Endothelial cell (in vitro differentiated cells): ENCODE measurements at regions not wholly inside any gene's neighbourhood (a gene's known extent, or its start where the extent isn't known, plus 50 kb on each side); places are given as distances from the start of the nearest gene placed in this dataset.

Experiments used
- DNase-seq: peaks from one replicate; pipeline ENCODE4 v3.0.0; 2021; ENCODE audit warnings: low spot score
- H3K27ac Mint-ChIP-seq: one replicate; pipeline ENCODE4 v1.8.0; 2021; ENCODE audit warnings: mixed read lengths, inconsistent platforms; ENCODE audit not compliant: unreplicated experiment
- H3K27me3 Mint-ChIP-seq: one replicate; pipeline ENCODE4 v1.8.0; 2021; ENCODE audit warnings: mild to moderate bottlenecking, moderate library complexity, mixed read lengths, inconsistent platforms; ENCODE audit not compliant: unreplicated experiment
- H3K36me3 Mint-ChIP-seq: one replicate; pipeline ENCODE4 v1.8.0; 2021; ENCODE audit warnings: mild to moderate bottlenecking, low read depth, mixed read lengths, inconsistent platforms; ENCODE audit not compliant: unreplicated experiment
- H3K4me1 Mint-ChIP-seq: one replicate; pipeline ENCODE4 v1.8.0; 2021; ENCODE audit warnings: mild to moderate bottlenecking, mixed read lengths, inconsistent platforms; ENCODE audit not compliant: unreplicated experiment
- H3K4me3 Mint-ChIP-seq: one replicate; pipeline ENCODE4 v1.8.0; 2021; ENCODE audit warnings: mild to moderate bottlenecking, mixed read lengths, inconsistent platforms; ENCODE audit not compliant: unreplicated experiment
- H3K9me3 Mint-ChIP-seq: one replicate; pipeline ENCODE4 v1.8.0; 2021; ENCODE audit warnings: mixed read lengths, inconsistent platforms; ENCODE audit not compliant: unreplicated experiment
- TF ChIP-seq, protein P1 (sequence below): fragments of 200-600 bp; sonication (generic); IDR thresholded peaks from one replicate; pipeline ENCODE4 v1.5.0; 2021; ENCODE audit warnings: antibody characterized with exemption; ENCODE audit not compliant: unreplicated experiment

DNA sequence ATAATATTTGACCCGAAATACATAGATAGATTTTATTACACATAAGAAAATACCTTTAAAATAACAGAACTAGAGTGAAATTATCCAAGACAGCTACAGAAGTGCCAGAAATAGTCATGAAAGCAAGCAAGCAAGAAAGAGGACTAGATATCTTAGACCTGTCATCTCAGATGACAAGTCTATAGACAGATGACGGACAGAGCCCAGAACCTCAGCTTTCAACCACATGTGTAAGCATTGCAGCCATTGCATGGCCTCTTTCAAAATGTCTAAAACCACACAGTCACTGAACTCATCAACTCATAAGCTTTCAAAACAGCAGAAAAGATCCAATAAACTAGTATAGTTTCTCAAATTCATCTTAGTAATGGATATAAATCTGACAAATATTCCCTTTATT lies 59.8 kb upstream of the FHIT start:
- Mint-ChIP-seq H3K9me3 (no peaks in the 10 kb centered on the region), H3K27ac (no peak overlapping the region), H3K27me3 (no peaks in the 10 kb centered on the region), H3K4me3 (no peak overlapping the region), H3K4me1 (peaks cover 3% of the 10 kb centered on the region), H3K36me3 (no peaks in the 10 kb centered on the region)
- DNase-seq = no peak
- TF ChIP-seq, protein P1, sequence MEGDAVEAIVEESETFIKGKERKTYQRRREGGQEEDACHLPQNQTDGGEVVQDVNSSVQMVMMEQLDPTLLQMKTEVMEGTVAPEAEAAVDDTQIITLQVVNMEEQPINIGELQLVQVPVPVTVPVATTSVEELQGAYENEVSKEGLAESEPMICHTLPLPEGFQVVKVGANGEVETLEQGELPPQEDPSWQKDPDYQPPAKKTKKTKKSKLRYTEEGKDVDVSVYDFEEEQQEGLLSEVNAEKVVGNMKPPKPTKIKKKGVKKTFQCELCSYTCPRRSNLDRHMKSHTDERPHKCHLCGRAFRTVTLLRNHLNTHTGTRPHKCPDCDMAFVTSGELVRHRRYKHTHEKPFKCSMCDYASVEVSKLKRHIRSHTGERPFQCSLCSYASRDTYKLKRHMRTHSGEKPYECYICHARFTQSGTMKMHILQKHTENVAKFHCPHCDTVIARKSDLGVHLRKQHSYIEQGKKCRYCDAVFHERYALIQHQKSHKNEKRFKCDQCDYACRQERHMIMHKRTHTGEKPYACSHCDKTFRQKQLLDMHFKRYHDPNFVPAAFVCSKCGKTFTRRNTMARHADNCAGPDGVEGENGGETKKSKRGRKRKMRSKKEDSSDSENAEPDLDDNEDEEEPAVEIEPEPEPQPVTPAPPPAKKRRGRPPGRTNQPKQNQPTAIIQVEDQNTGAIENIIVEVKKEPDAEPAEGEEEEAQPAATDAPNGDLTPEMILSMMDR = no peak

DNA sequence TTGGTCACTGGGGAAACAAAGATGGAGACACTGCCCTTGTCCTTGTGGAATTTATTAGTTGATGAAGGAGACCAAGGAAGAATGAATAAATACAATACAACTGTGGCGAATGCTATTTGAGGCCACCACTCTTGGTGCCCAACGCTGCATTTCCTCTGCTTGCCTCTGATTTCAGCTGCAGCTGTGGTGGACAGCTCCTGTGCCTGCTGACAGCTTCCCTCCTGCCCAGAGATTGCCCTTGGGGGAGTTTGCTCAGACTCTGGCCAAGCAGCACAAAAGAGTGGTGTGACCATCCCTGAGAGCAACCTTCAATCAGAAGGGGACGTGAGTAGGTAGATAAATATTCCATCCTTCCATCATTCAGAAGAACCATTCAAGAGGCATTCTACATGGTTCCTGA lies 64.6 kb upstream of the FHIT start:
- H3K4me1 Mint-ChIP-seq = no peaks in the 10 kb centered on the region
- H3K27me3 Mint-ChIP-seq = no peaks in the 10 kb centered on the region
- H3K27ac Mint-ChIP-seq = no peak overlapping the region
- H3K9me3 Mint-ChIP-seq = no peaks in the 10 kb centered on the region
- DNase-seq = peak; percentile 59
- TF ChIP-seq, protein P1 = no peak
- H3K36me3 Mint-ChIP-seq = no peaks in the 10 kb centered on the region
- no peak overlapping the region for H3K4me3 Mint-ChIP-seq

DNA sequence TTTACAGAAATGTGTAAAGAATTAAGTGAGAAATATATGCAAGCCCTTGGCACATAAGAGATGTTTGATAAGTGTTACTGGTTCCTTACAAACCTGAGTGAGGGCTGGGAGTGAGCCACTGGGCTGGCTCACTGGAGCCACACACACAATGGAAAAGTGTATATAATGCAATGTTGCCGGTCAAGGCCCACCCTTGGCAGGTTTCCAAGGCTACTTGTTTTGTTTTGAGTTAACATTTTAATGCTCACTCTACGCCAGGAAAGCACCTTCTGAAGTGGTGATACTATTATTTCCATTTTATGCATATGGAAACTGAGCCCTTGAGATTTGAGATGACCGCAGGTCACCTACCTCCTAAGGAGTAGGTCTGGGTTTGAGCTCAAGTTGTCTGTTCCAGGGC lies 71.8 kb upstream of the FHIT start:
- Mint-ChIP-seq H3K36me3 (no peaks in the 10 kb centered on the region), H3K4me1 (no peaks in the 10 kb centered on the region), H3K4me3 (no peak overlapping the region), H3K9me3 (no peaks in the 10 kb centered on the region), H3K27me3 (peaks cover 1% of the 10 kb centered on the region), H3K27ac (no peak overlapping the region)
- DNase-seq = no peak
- TF ChIP-seq, protein P1 = no peak

DNA sequence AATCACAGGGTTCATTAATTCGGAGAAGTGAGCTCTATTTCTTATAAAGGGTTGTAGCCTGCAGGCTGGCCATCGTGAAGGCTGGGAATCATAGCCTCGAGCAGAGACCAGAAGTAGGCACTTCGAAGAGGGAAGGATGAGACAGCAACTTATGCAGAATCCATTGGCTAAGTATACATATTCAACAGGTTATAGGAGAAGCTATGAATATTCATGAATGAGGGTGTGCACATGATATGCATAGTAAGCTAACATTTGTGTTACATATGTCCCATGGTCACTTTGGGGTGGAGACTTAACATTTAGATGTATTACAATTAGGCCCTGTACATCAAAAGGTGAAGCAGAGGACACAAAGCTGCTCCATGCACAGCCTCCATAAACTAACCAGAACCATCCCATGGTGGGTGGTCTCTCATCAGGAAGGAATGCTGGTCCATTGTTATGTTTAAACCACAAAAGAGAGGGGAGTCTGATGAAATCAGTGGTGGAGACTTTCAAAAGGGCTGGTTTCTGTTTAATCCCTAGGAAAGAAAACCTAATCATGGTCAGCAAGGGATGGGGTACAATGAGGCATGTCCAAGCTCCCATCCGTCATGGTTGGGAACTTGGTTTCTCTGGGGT lies 80.8 kb upstream of the FHIT start:
- no peaks in the 10 kb centered on the region for H3K36me3 Mint-ChIP-seq
- no peaks in the 10 kb centered on the region for H3K9me3 Mint-ChIP-seq
- H3K27ac Mint-ChIP-seq = no peak overlapping the region
- TF ChIP-seq, protein P1 = no peak
- no peak for DNase-seq
- H3K4me1 Mint-ChIP-seq = no peaks in the 10 kb centered on the region
- H3K27me3 Mint-ChIP-seq = peaks cover 2% of the 10 kb centered on the region
- H3K4me3 Mint-ChIP-seq = no peak overlapping the region

DNA sequence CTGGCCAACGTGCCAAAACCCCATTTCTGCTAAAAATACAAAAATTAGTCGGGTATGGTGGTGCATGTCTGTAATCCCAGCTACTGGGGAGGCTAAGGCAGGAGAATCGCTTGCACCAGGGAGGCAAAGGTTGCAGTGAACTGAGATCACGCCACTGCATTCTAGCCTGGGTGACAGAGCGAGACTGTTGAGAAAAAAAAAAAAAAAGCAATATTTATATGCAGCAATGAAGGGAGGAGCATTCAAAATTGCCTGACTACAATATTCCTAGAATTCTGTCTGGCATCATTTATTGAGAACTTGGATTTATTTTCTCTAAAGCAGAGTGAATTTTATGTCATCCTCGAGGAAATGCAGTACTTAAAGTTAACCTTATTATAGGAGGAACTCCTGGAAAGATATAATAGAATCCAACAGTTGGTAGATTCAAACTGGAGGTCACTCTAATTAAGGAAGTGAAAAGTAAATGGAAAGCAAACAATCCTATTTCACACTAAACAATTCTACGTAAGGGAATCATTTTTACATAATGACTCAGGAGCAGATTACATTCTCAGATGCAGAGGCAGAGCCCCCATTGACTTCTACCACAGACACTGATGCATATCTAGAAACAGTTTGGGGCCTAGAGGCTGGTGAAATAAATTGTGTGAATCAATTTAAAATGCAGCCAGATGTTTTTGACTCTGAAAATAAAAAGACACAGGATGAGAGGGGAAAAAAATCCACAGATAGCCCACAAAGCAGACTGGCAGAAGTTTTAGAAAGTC lies 82.1 kb upstream of the FHIT start:
- DNase-seq = no peak
- Mint-ChIP-seq H3K9me3 (no peaks in the 10 kb centered on the region), H3K36me3 (no peaks in the 10 kb centered on the region), H3K27ac (no peak overlapping the region), H3K4me3 (no peak overlapping the region), H3K27me3 (peaks cover under 1% of the 10 kb centered on the region), H3K4me1 (no peaks in the 10 kb centered on the region)
- TF ChIP-seq, protein P1 = no peak
